MM.1S (cell line): ENCODE measurements at regions not wholly inside any gene's neighbourhood (a gene's known extent, or its start where the extent isn't known, plus 50 kb on each side); places are given as distances from the start of the nearest gene placed in this dataset.

Experiments
- DNase-seq: peaks from one replicate; pipeline ENCODE4 v3.0.0-alpha.2; 2015
- H2AFZ ChIP-seq: fragments of 300-600 bp; sonication (generic); 2 replicates; pipeline ENCODE4 v1.6.0; 2016; ENCODE audit warnings: antibody characterized with exemption, low read length
- H3F3A ChIP-seq: fragments of 300-600 bp; sonication (generic); 2 replicates; pipeline ENCODE4 v1.6.1; 2016; ENCODE audit warnings: mild to moderate bottlenecking, antibody characterized with exemption, low read length, moderate library complexity, mixed read lengths; ENCODE audit not compliant: insufficient read depth
- H3K27ac ChIP-seq: fragments of 300-600 bp; sonication (generic); 2 replicates; pipeline ENCODE4 v1.5.1; 2016; ENCODE audit warnings: mild to moderate bottlenecking, low read length
- H3K27me3 ChIP-seq: fragments of 300-600 bp; sonication (generic); replicated peaks from 2 replicates; pipeline ENCODE4 v1.6.0; 2016; ENCODE audit warnings: low read length; ENCODE audit not compliant: insufficient read depth
- H3K36me3 ChIP-seq: fragments of 300-600 bp; sonication (generic); replicated peaks from 2 replicates; pipeline ENCODE4 v1.6.1; 2016; ENCODE audit warnings: mild to moderate bottlenecking, low read length, mixed read lengths; ENCODE audit not compliant: insufficient read depth
- H3K4me1 ChIP-seq: fragments of 300-600 bp; sonication (generic); 2 replicates; pipeline ENCODE4 v1.6.1; 2016; ENCODE audit warnings: low read length, mixed read lengths
- H3K4me2 ChIP-seq: fragments of 300-600 bp; sonication (generic); 2 replicates; pipeline ENCODE4 v1.6.0; 2016; ENCODE audit warnings: low read depth, low read length
- H3K4me3 ChIP-seq: fragments of 300-600 bp; sonication (generic); 2 replicates; pipeline ENCODE4 v1.5.1; 2016; ENCODE audit warnings: low read length, mixed read lengths
- H3K79me2 ChIP-seq: fragments of 300-600 bp; sonication (generic); 2 replicates; pipeline ENCODE4 v1.6.1; 2016; ENCODE audit warnings: mixed run types, low read length, mixed read lengths
- H3K9ac ChIP-seq: fragments of 300-600 bp; sonication (generic); 2 replicates; pipeline ENCODE4 v1.6.1; 2016; ENCODE audit warnings: low read length, mixed read lengths
- H3K9me2 ChIP-seq: fragments of 300-600 bp; sonication (generic); replicated peaks from 2 replicates; pipeline ENCODE4 v1.6.1; 2016; ENCODE audit warnings: mild to moderate bottlenecking, low read length, mixed read lengths; ENCODE audit not compliant: insufficient read depth
- H3K9me3 ChIP-seq: fragments of 300-600 bp; sonication (generic); replicated peaks from 2 replicates; pipeline ENCODE4 v1.6.1; 2016; ENCODE audit warnings: mild to moderate bottlenecking, low read length, mixed read lengths; ENCODE audit not compliant: insufficient read depth
- H4K20me1 ChIP-seq: fragments of 300-600 bp; sonication (generic); 2 replicates; pipeline ENCODE4 v1.6.1; 2016; ENCODE audit warnings: mild to moderate bottlenecking, low read length, moderate library complexity, mixed read lengths; ENCODE audit not compliant: insufficient read depth
- EZH2 ChIP-seq: fragments of 300-600 bp; sonication (generic); optimal IDR thresholded peaks from 2 replicates; pipeline ENCODE3; 2017; ENCODE audit warnings: low read depth, mild to moderate bottlenecking, antibody characterized with exemption, low read length, mixed read lengths
- EZH2phosphoT487 ChIP-seq: fragments of 300-600 bp; sonication (generic); IDR thresholded peaks from 2 replicates; pipeline ENCODE4 v1.6.1; 2018; ENCODE audit warnings: antibody characterized with exemption, low read length
- TF ChIP-seq, protein P1 (sequence below): fragments of 300-600 bp; sonication (generic); IDR thresholded peaks from 2 replicates; pipeline ENCODE4 v1.5.1; 2016; ENCODE audit warnings: antibody characterized with exemption, low read length, mixed read lengths

DNA sequence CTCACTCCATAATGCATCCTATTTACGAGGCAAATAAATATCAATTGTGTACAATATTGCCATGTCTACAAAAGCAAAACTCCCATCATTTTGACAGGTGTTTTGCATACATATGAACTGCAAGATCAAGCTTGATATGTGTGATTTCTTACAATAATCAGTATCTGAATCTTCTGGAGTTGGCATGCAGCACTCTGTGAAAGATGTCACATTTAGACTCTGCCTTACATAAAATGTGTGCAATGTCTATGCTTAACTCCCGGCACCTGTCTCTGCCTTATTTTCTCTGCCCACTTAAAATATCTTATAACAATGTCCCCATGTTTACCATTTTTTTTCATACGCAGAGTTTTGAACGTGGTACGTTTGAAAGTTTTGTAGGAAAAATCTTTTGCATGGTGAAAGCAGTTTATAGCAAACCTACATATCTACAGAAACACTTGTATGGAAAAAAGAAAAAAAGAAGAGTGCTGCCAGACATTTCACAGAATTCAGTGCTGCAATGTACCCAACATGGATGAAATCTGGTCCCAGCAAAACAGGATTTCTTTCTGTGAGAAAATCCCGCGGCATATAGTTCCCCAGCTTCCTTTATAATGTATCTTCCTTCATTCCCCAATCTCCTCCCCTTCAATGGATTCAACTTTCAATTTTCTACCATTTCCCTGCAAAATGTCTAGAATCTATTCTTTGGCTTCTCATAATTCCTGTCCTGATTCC, 114.1 kb upstream of the NRP1 start:
- Histone ChIP-seq H3K9me2 (no peaks in the 10 kb centered on the region), H3K27ac (no peak overlapping the region), H3K27me3 (no peaks in the 10 kb centered on the region), H3K79me2 (no peaks in the 10 kb centered on the region), H2AFZ (no peak overlapping the region), H3K9me3 (no peaks in the 10 kb centered on the region), H3K36me3 (no peaks in the 10 kb centered on the region), H3K4me1 (no peaks in the 10 kb centered on the region), H3K4me3 (no peak overlapping the region), H4K20me1 (no peaks in the 10 kb centered on the region), H3K9ac (no peak overlapping the region), H3F3A (no peaks in the 10 kb centered on the region), H3K4me2 (no peak overlapping the region)
- no peak for DNase-seq
- TF ChIP-seq, protein P1, sequence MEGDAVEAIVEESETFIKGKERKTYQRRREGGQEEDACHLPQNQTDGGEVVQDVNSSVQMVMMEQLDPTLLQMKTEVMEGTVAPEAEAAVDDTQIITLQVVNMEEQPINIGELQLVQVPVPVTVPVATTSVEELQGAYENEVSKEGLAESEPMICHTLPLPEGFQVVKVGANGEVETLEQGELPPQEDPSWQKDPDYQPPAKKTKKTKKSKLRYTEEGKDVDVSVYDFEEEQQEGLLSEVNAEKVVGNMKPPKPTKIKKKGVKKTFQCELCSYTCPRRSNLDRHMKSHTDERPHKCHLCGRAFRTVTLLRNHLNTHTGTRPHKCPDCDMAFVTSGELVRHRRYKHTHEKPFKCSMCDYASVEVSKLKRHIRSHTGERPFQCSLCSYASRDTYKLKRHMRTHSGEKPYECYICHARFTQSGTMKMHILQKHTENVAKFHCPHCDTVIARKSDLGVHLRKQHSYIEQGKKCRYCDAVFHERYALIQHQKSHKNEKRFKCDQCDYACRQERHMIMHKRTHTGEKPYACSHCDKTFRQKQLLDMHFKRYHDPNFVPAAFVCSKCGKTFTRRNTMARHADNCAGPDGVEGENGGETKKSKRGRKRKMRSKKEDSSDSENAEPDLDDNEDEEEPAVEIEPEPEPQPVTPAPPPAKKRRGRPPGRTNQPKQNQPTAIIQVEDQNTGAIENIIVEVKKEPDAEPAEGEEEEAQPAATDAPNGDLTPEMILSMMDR, result no peak
- TF ChIP-seq EZH2phosphoT487, result no peak
- TF ChIP-seq EZH2, result no peak

DNA sequence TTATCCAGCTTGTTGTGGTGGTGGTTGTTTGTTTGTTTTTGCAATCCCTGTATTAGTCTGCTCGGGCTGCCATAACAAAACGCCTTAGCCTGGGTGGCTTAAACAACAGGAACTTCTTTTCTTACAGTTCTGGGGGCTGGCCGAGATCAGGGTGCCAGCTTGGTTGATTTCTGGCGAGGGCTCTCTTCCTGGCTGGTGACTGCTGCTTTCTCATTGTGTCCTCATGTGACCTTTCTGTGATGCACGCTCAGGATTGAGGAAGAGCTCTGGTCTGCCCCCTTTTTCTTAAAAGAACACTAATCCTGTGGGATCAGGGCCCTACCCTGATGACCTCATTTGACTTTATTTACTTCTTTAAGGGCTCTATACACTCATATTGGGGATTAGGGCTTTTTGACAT, 107.1 kb upstream of the NRP1 start:
- no peak for DNase-seq
- Histone ChIP-seq H2AFZ (no peak overlapping the region), H3F3A (no peaks in the 10 kb centered on the region), H3K4me3 (no peak overlapping the region), H3K4me1 (no peaks in the 10 kb centered on the region), H4K20me1 (no peaks in the 10 kb centered on the region), H3K27ac (no peak overlapping the region), H3K79me2 (no peaks in the 10 kb centered on the region), H3K9ac (no peak overlapping the region), H3K9me3 (no peaks in the 10 kb centered on the region), H3K9me2 (no peaks in the 10 kb centered on the region), H3K36me3 (no peaks in the 10 kb centered on the region), H3K27me3 (no peaks in the 10 kb centered on the region), H3K4me2 (no peak overlapping the region)
- TF ChIP-seq, protein P1, result no peak
- TF ChIP-seq EZH2phosphoT487, result no peak
- no peak for TF ChIP-seq EZH2

DNA sequence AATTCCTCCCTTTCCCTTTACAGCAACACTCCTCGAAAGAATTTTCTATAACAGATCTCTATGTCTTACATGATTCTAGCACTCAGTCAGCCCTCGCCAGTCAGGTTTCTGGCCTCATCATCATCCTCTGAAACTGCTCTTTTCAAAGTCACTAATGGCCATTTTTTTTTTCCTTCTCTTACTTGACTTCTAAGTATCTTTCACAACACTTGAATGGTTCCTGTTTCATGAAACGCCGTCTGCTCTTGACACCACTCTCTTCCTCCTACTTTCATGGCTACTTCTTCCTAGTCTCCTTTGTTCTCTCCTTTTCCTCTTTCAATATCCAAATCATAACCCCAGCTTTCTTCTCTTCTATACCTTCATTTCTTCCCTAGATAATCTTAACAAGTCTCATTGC, 100.5 kb upstream of the NRP1 start:
- Histone ChIP-seq H3K79me2 (no peaks in the 10 kb centered on the region), H3K9me2 (no peaks in the 10 kb centered on the region), H3F3A (no peaks in the 10 kb centered on the region), H3K27me3 (no peaks in the 10 kb centered on the region), H4K20me1 (no peaks in the 10 kb centered on the region), H3K9ac (no peak overlapping the region), H3K4me3 (no peak overlapping the region), H3K4me2 (no peak overlapping the region), H3K4me1 (no peaks in the 10 kb centered on the region), H3K9me3 (no peaks in the 10 kb centered on the region), H3K36me3 (no peaks in the 10 kb centered on the region), H2AFZ (no peak overlapping the region), H3K27ac (no peak overlapping the region)
- no peak for DNase-seq
- TF ChIP-seq EZH2phosphoT487 (no peak), EZH2 (no peak)
- TF ChIP-seq, protein P1, result no peak
